Transverse colon (tissue), 4 donors: ENCODE measurements at regions not wholly inside any gene's neighbourhood (a gene's known extent, or its start where the extent isn't known, plus 50 kb on each side); places are given as distances from the start of the nearest gene placed in this dataset.

Source experiments
- CTCF ChIP-seq, 5 experiments: fragments of 200-600 bp in 3 of 5; fragments of 450-650 bp in 2 of 5; sonication (generic) in 3 of 5; IDR thresholded peaks; 1 replicate in 2 of 5; 2 replicates in 3 of 5; pipeline ENCODE4 v1.5.1; 2016 to 2017; ENCODE audit warnings: antibody characterized with exemption in 5 of 5, inconsistent platforms in 3 of 5, mild to moderate bottlenecking in 2 of 5, moderate library complexity in 1 of 5
- POLR2A ChIP-seq: fragments of 450-650 bp; IDR thresholded peaks from one replicate; pipeline ENCODE4 v1.6.1; 2016; ENCODE audit warnings: antibody characterized with exemption, mild to moderate bottlenecking, moderate library complexity
- POLR2AphosphoS5 ChIP-seq, 3 donors: sonication (generic); formaldehyde crosslinking; IDR thresholded peaks; one replicate each; pipeline ENCODE4 v1.6.1; 2016; ENCODE audit warnings: antibody characterized with exemption in 3 of 3

- TF ChIP-seq CTCF (IDR thresholded peaks at IDR 0.05), result no peak
- TF ChIP-seq POLR2AphosphoS5 (IDR thresholded peaks at IDR 0.05), result no peak
- no peak for TF ChIP-seq POLR2A
These were observed 118.3 kb upstream of the SOX6 start for GRCh38 chr11:16474659-16475058.
